Kidney glomerular epithelial cell (primary cell): ENCODE measurements at regions not wholly inside any gene's neighbourhood (a gene's known extent, or its start where the extent isn't known, plus 50 kb on each side); places are given as distances from the start of the nearest gene placed in this dataset.

Source experiments
- DNase-seq: peaks from one replicate; lab custom pipeline; 2025; lab: John Stamatoyannopoulos, UW

GRCh38 chr6:43968110-43968965, 158.9 kb downstream of the MRPL14 start:
- DNase-seq = no peak

- no peak for DNase-seq
These were observed 159.5 kb downstream of the MRPL14 start for GRCh38 chr6:43967719-43968091.

GRCh38 chr6:43966853-43967718, 160.2 kb downstream of the MRPL14 start:
- no peak for DNase-seq

GRCh38 chr6:43966374-43966658, 160.9 kb downstream of the MRPL14 start:
- no peak for DNase-seq

- no peak for DNase-seq
These were observed 161.5 kb downstream of the MRPL14 start for GRCh38 chr6:43965628-43966373.

- no peak for DNase-seq
These were observed 162.3 kb downstream of the MRPL14 start for GRCh38 chr6:43964659-43965570.

- DNase-seq = no peak
These were observed 163.2 kb downstream of the MRPL14 start for GRCh38 chr6:43963877-43964658.

GRCh38 chr6:43963203-43963602, 164.0 kb downstream of the MRPL14 start:
- DNase-seq = no peak

GRCh38 chr6:43962458-43962857, 164.8 kb downstream of the MRPL14 start:
- no peak for DNase-seq

GRCh38 chr6:43957273-43957672, 170.0 kb downstream of the MRPL14 start:
- DNase-seq = no peak

- DNase-seq = no peak
These were observed 170.8 kb downstream of the MRPL14 start for GRCh38 chr6:43956478-43956877.

GRCh38 chr6:43954311-43955131, 172.7 kb downstream of the MRPL14 start:
- DNase-seq = no peak

GRCh38 chr6:43953794-43954310, 173.4 kb downstream of the MRPL14 start:
- no peak for DNase-seq

GRCh38 chr6:43953256-43953655, 174.0 kb downstream of the MRPL14 start:
- DNase-seq = no peak

- DNase-seq = no peak
These were observed 174.5 kb downstream of the MRPL14 start for GRCh38 chr6:43952746-43953145.

- no peak for DNase-seq
These were observed 175.2 kb downstream of the MRPL14 start for GRCh38 chr6:43951756-43952675.

GRCh38 chr6:43951063-43951755, 176.0 kb downstream of the MRPL14 start:
- DNase-seq = no peak

- no peak for DNase-seq
These were observed 176.6 kb downstream of the MRPL14 start for GRCh38 chr6:43950731-43951062.
